ENCODE measurements at regions not wholly inside any gene's neighbourhood (a gene's known extent, or its start where the extent isn't known, plus 50 kb on each side); places are given as distances from the start of the nearest gene placed in this dataset.
A peak's percentile ranks its signal among the peaks of the same experiment; 100 is the strongest.

DNA sequence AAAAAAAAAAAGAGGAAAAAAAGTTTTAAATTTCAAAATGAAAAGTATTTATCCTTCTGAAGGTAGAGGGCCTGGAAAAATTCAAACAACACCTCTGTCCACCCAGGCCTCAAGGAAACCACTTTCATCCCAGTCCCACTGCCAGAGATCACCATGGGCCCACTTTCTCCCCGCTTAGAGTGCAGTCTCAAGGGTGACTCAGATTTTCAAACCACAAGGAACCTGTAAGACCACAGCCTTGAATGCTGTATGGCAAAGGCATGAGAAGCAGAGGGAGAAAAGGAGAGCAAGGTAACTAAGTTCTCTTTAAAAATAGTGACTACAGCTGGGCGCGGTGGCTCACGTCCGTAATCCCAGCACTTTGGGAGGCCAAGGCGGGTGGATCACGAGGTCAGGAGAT, 87.9 kb upstream of the PACRGL start:
- DNase-seq = peak; percentile 25

GRCh38 chr4:20614816-20615215, 85.4 kb upstream of the PACRGL start:
- peak; percentile 18 for DNase-seq

DNA sequence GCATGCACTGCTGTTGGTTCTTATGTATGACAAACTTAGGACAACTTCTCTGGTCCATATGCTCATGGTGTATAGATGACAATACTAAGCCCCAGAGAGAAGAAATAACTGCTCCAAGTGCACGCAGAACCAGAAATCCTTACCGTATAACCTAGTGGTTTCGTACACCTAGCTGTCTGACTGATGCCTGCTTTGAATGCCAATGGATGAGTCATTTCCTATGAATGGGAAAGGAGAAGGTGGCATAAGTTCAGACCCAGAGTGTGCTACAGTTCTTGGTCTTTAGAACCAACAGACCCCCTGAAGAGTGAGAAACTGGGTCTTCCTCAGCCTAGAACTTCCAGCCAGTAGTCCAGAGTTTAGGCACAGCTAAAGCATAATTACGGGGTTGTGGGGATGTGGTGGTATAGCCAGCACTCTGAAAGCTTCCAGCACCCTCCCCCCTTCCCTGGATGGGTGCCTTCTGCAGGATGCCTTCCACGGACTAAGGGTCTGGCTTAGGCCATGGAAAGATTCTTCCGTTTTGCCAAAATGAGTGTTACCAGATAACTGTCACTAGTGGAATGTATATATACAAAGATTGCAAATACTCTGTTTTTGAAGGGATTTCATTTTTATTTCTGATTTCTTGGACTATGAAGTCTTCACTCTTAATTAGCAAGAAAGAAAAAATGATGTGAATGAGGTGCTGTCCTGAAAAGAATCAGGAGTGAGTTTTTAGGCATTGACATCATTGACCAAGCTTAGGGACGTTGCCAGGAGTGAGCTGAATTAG, 84.6 kb upstream of the PACRGL start:
- DNase-seq = peak; percentile 28

DNA sequence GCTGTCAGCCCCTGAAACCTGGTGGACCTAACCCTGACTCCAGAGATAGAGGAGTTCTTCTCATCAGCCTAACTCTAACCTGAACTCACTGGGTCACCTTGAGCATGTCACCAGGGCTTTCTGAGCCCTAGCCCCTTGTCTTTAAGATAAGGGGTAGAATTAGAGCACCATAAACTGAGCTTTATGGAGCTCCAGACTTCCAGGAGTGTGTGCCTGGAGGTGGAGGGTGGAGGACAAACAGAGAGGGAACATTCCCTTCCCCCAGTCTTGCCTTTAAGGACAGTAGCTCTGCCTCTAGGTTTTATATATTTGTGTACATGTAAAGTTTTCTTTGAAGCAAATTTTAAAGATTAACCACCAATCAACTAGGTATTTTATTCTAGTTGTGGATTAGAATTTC, 83.9 kb upstream of the PACRGL start:
- no peak for DNase-seq

- DNase-seq = no peak
Measured at GRCh38 chr4:20616848-20617247, 83.4 kb upstream of the PACRGL start.

- DNase-seq = peak; percentile 8
Measured at GRCh38 chr4:20617678-20618396, 82.4 kb upstream of the PACRGL start.

DNA sequence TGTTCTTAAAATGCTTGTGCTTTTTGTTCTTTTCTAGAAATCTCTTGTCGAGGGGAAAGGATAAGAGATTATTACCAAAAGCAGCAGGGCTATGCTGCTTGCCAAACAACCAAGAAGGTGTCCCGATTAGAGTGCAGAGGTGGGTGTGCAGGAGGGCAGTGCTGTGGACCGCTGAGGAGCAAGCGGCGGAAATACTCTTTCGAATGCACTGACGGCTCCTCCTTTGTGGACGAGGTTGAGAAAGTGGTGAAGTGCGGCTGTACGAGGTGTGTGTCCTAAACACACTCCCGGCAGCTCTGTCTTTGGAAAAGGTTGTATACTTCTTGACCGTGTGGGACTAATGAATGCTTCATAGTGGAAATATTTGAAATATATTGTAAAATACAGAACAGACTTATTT, 81.5 kb upstream of the PACRGL start:
- no peak for DNase-seq

DNA sequence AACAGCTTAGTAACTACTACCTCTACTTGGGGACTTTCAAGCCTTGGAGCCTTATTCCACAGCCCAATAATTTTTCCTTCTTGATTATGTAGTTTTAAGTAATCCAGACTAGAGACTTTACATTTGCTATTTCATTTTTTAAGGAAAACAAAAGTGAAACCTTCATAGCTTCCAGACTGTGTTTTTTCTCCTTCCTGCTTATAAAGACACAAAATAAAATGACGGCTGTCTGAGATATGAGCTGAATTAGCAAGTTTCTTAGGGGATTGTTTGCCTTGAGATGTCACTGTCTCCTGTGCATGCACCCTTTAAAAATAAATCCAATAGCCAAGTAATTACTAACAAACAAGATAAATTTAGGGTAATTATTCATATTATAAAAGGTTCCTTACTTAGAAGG, 78.8 kb upstream of the PACRGL start:
- no peak for DNase-seq

DNA sequence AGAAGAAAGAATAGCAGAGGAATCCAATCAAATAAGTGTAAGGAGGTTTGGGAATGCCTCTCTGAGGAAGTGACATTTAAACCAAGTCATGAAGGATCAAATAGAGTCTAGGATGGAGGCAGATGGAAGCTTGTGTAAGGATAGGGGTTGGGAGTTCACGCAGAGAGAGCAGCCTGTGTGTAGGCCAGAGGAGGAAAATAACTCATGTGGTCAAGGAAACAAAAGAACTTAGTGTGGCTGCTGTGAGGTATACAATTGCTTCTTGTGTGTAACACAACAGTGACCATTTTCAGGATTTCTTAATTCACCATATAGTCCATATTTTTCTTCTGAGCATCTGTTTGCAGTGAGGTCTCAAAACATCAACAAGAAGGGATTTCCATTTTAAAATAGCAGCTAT, 77.6 kb upstream of the PACRGL start:
- no peak for DNase-seq

- no peak for DNase-seq
Measured at GRCh38 chr4:20623939-20624338, 76.3 kb upstream of the PACRGL start.

GRCh38 chr4:20624793-20625374, 75.4 kb upstream of the PACRGL start:
- no peak for DNase-seq

DNA sequence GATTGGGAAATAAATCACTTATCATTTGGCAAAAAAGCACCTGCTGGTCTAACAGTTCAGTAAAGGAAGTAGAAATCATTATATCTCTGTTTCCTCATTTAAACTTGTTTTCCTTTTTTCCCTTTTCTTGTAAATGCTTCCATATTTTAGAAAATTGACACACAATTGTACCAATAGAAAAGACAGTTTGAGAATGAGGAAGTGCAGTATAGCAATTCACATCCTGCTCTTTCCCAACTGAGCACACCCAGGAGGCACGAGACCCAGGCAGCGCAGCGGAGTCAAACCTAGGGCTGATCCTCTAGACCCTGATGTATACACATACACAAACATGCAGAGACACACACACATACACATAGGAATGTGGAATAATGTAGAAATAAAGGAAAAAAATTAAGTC, 74.8 kb upstream of the PACRGL start:
- DNase-seq = no peak

GRCh38 chr4:20626326-20627005, 73.8 kb upstream of the PACRGL start:
- no peak for DNase-seq

- DNase-seq = no peak
Measured at GRCh38 chr4:20627866-20628265, 72.4 kb upstream of the PACRGL start.

GRCh38 chr4:20629186-20630106, 70.8 kb upstream of the PACRGL start:
- no peak for DNase-seq

DNA sequence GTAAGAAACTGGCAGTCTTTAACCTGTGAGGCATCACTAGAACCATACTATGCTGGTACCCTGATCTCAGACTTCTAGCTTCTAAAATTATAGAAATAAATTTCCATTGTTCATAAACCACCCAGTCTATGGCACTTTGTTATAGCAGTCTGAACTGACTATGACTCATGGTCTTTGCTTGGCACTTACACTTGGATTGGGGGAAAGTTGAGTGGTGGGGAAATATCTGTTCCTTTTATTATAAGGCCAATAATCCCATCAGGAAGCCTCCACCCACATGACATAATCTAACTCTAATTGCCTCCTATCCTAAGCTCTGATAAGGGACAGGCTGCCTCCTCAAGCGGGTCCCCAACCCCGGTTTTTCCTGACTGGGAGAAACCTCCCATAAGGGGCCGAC, 61.4 kb upstream of the PACRGL start:
- DNase-seq = no peak

DNA sequence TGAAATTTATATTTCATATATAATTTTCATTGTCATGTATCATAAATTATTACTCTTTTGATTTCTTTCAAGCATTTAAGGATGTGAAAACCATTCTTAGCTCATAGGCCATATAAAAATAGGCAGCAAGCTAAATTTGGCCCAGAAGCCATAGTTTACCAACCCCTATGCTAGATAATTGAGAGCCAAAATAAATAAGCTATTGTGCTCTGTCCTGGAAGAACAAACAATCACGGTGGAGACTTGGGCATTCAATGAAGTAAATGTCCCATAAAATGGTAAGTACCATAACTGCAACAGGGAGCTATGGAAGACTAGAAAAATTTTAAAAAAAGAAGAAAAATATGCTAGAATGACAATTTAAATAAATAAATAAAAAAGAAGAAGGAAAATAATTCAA, 60.9 kb upstream of the PACRGL start:
- no peak for DNase-seq

- DNase-seq = no peak
Measured at GRCh38 chr4:20640989-20641388, 59.3 kb upstream of the PACRGL start.

DNA sequence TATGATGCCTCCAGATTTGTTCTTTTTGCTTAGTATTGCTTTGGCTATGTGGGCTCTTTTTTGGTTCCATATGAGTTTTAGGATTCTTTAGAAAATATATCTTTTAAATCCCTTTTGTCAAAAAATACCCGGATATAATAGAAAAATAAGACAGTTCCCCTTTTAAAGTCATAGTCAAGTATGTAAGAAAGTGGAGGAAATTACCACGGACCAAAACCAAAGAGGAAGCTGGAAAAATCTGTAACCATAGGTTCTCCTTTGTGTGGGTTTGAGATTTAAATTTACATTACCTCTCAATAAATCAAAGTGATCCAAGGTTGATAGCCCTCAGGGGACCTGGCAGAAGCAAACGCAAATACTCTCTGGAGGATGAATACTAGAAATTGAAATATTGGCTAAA, 58.3 kb upstream of the PACRGL start:
- DNase-seq = no peak

GRCh38 chr4:20643631-20644030, 56.6 kb upstream of the PACRGL start:
- no peak for DNase-seq

DNA sequence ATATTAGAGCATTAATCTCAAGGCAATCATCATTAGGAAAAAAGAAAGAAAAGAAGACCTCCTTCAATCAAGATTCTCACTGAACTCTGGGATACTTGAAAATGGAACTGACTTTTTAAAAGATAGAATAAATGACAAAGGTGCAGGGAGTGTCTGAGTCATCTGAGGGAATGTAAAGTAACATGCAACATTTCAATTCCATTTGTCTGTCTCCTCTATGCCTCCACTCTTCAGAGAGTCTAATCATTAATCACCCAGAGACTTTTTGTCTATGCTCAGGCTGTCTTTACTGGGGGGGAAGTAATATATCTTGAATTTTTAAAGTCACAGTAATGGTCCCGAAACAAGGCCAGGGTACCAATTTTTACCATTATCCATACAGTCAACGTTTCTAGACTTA, 55.0 kb upstream of the PACRGL start:
- no peak for DNase-seq

GRCh38 chr4:20646287-20646686, 54.0 kb upstream of the PACRGL start:
- DNase-seq = no peak

Data from fibroblast of skin of right quadriceps (primary cell).